ENCODE measurements at regions not wholly inside any gene's neighbourhood (a gene's known extent, or its start where the extent isn't known, plus 50 kb on each side); places are given as distances from the start of the nearest gene placed in this dataset.
A peak's percentile ranks its signal among the peaks of the same experiment; 100 is the strongest.

GRCh38 chr12:24739106-24739779 lies 209.7 kb downstream of the BCAT1 start:
- FAIRE-seq: peak; percentile 12

More at GRCh38 chr12:24739106-24739779, 209.7 kb downstream of the BCAT1 start:
- no peak overlapping the region for H3K4me2 ChIP-seq (ENCODE audit: low read depth, low read length)
- no peaks in the 10 kb centered on the region for H4K20me1 ChIP-seq (ENCODE audit: insufficient read depth, low read length)
- H3K4me3 ChIP-seq (replicated peaks in 1 of 3; ENCODE audit: insufficient read depth in 1 of 3, low read depth in 2 of 3, low read length in 3 of 3): no peak overlapping the region
- in situ Hi-C loops (cut with HindIII; ENCODE audit: extremely low pct_ligation_motif_present, low pct_unique_long_range_greater_than_20kb) (no loop called here), intact Hi-C loops (cut with micrococcal nuclease; ENCODE audit: unreplicated experiment) (loop anchor here (10.0 kb wide), 1 partner anchor 636 kb away; no protein-coding TSS in a partner anchor)
- H3K36me3 ChIP-seq (replicated peaks in 1 of 2; ENCODE audit: control insufficient read depth in 1 of 2, insufficient read depth in 2 of 2, low read length in 2 of 2): no peaks in the 10 kb centered on the region
- DNase-seq (ENCODE audit: low spot score) (no peak), ATAC-seq (no peak)
- 96% methylated on average over 2 of the region's 2 CpGs for whole genome bisulfite sequencing (ENCODE audit: low lambda C conversion rate)
- H3K27me3 ChIP-seq (ENCODE audit: control insufficient read depth in 1 of 2, insufficient read depth in 2 of 2, low read length in 2 of 2): no peaks in the 10 kb centered on the region
- no peaks in the 10 kb centered on the region for H3K79me2 ChIP-seq (ENCODE audit: insufficient read depth, low read length)
- no peak for TF ChIP-seq SMC3 (IDR thresholded peaks at IDR 0.05; ENCODE audit: low read length)
- no peak for TF ChIP-seq GATA4 (IDR thresholded peaks at IDR 0.05; ENCODE audit: borderline replicate concordance, low read depth)
- TF ChIP-seq YY1 (IDR thresholded peaks at IDR 0.05; ENCODE audit: insufficient read depth, insufficient replicate concordance, low read depth, low read length): no peak
- TF ChIP-seq ZNF430 (CRISPR knock-in tag; IDR thresholded peaks at IDR 0.05): no peak
- no peak for TF ChIP-seq ZNF350 (CRISPR knock-in tag; IDR thresholded peaks at IDR 0.05; ENCODE audit: borderline replicate concordance, low read depth)
- TF ChIP-seq RBM39 (IDR thresholded peaks at IDR 0.05; ENCODE audit: low read depth, low read length, poor library complexity, severe bottlenecking): no peak
- no peak for TF ChIP-seq ZNF468 (CRISPR knock-in tag; IDR thresholded peaks at IDR 0.05)
- TF ChIP-seq AHDC1 (CRISPR knock-in tag; IDR thresholded peaks at IDR 0.05; ENCODE audit: borderline replicate concordance): no peak
- TF ChIP-seq CREB3 (CRISPR knock-in tag; IDR thresholded peaks at IDR 0.05): no peak
- TF ChIP-seq MLLT10 (CRISPR knock-in tag; IDR thresholded peaks at IDR 0.05): no peak
- TF ChIP-seq PAX8 (CRISPR knock-in tag; IDR thresholded peaks at IDR 0.05; ENCODE audit: borderline replicate concordance): no peak
- no peak for TF ChIP-seq HHEX (CRISPR knock-in tag; IDR thresholded peaks at IDR 0.05)
- no peak overlapping the region for H2AFZ ChIP-seq (ENCODE audit: low read length)
- POLR2A ChIA-PET: no interaction called here
- H3K27ac ChIP-seq (ENCODE audit: extremely low read length, insufficient read depth, low read length): no peak overlapping the region
- H3K9me3 ChIP-seq (ENCODE audit: low read length): no peaks in the 10 kb centered on the region
- H3K9ac ChIP-seq (ENCODE audit: insufficient read depth, low read depth, low read length): no peak overlapping the region
- no TSS peak for BruUV-seq (replicated peaks)
- H3K4me1 ChIP-seq (ENCODE audit: insufficient read depth, low read length): peaks cover 45% of the 10 kb centered on the region
- CTCF ChIA-PET (ENCODE audit: low intra/inter-chr PET ratio, low total read pairs): no interaction called here

Measured in HepG2 (cell line).